Caco-2 (cell line): ENCODE measurements at regions not wholly inside any gene's neighbourhood (a gene's known extent, or its start where the extent isn't known, plus 50 kb on each side); places are given as distances from the start of the nearest gene placed in this dataset.

Experiments used
- BruUV-seq: library from RNA; stranded (reverse); fragments of 400-500 nt; replicated peaks from 2 replicates; lab custom pipeline; 2021; lab: Mats Ljungman, UMichigan
- CTCF ChIA-PET: fragments of 300-600 bp; sonication (Branson Sonifier 250); formaldehyde crosslinking; loops from one replicate; lab custom pipeline; 2022; ENCODE audit warnings: antibody characterized with exemption; lab: Charles Lee
- POLR2A ChIA-PET: fragments of 300-600 bp; sonication (Branson Sonifier 250); formaldehyde crosslinking; loops from one replicate; lab custom pipeline; 2022; ENCODE audit warnings: antibody characterized with exemption; lab: Charles Lee
- DNase-seq, 2 experiments: peaks; one replicate each; pipeline versions ENCODE4 v3.0.0 to v3.0.0-alpha.2; 2020 to 2022
- H3K27me3 ChIP-seq: replicated peaks from 2 replicates; pipeline ENCODE4 v1.6.0; 2011; ENCODE audit warnings: low read length; ENCODE audit not compliant: control insufficient read depth, insufficient read depth
- H3K36me3 ChIP-seq: 2 replicates; pipeline ENCODE4 v1.5.1; 2011; ENCODE audit warnings: low read length; ENCODE audit not compliant: control insufficient read depth, insufficient read depth
- H3K4me1 ChIP-seq: fragments of 250-450 bp; sonication (Bioruptor Pico); 2 replicates; pipeline ENCODE4 v1.5.1; 2020; ENCODE audit warnings: mild to moderate bottlenecking
- H3K4me3 ChIP-seq: 2 replicates; pipeline ENCODE4 v1.5.1; 2011; ENCODE audit warnings: low read depth, mild to moderate bottlenecking, control low read depth, low read length
- H3K9me3 ChIP-seq: fragments of 250-450 bp; sonication (Bioruptor Pico); 2 replicates; pipeline ENCODE4 v1.5.1; 2020; ENCODE audit warnings: mild to moderate bottlenecking, moderate library complexity
- H3K27ac Mint-ChIP-seq: one replicate; pipeline ENCODE4 v1.8.0; 2022; ENCODE audit warnings: mixed read lengths; ENCODE audit not compliant: unreplicated experiment
- H3K27me3 Mint-ChIP-seq: one replicate; pipeline ENCODE4 v1.8.0; 2022; ENCODE audit warnings: mixed read lengths; ENCODE audit not compliant: insufficient read depth, unreplicated experiment
- H3K36me3 Mint-ChIP-seq: one replicate; pipeline ENCODE4 v1.8.0; 2022; ENCODE audit warnings: mild to moderate bottlenecking, mixed read lengths; ENCODE audit not compliant: insufficient read depth, unreplicated experiment
- H3K4me1 Mint-ChIP-seq: one replicate; pipeline ENCODE4 v1.8.0; 2022; ENCODE audit warnings: low read depth, mixed read lengths; ENCODE audit not compliant: unreplicated experiment
- H3K4me3 Mint-ChIP-seq: one replicate; pipeline ENCODE4 v1.8.0; 2022; ENCODE audit warnings: mild to moderate bottlenecking, moderate library complexity, mixed read lengths; ENCODE audit not compliant: unreplicated experiment
- H3K9me3 Mint-ChIP-seq: one replicate; pipeline ENCODE4 v1.8.0; 2022; ENCODE audit warnings: mixed read lengths; ENCODE audit not compliant: unreplicated experiment
- CTCF ChIP-seq, 2 experiments: fragments of 200-600 bp in 1 of 2; IDR thresholded peaks; 1 replicate in 1 of 2; 2 replicates in 1 of 2; pipeline versions ENCODE4 v1.5.1 to v1.8.0; 2011 to 2022; ENCODE audit warnings: antibody characterized with exemption in 1 of 2, control low read depth in 1 of 2, inconsistent platforms in 1 of 2, low read depth in 1 of 2, low read length in 1 of 2, mild to moderate bottlenecking in 1 of 2, moderate library complexity in 1 of 2; ENCODE audit not compliant: insufficient read depth in 1 of 2, severe bottlenecking in 1 of 2, unreplicated experiment in 1 of 2
- intact Hi-C: fragments of 100-400 bp; cut with micrococcal nuclease; formaldehyde crosslinking; loops from one replicate; pipeline ENCODE4 v1.10.0; 2022; ENCODE audit not compliant: unreplicated experiment

DNA sequence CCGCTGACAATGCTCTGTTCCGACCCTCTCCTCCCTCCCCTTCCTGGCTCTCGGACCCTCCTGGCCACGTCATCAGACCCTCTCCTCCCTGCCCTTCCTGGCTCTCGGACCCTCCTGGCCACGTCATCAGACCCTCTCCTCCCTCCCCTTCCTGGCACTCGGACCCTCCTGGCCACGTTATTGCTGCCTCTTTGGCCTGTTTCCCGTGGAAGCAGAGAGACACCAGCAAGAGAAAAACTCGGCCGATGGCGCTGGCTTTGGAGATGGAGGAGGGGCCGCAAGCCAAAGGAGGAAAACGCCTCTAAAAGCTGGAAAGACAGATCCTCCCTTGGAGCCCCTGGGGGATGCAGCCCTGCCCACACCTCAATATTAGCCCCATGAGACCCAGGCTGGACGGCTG, 463.3 kb downstream of the BRD1 start:
- no peak overlapping the region for H3K4me3 Mint-ChIP-seq
- no peaks in the 10 kb centered on the region for H3K9me3 Mint-ChIP-seq
- no peak for TF ChIP-seq CTCF (IDR thresholded peaks at IDR 0.05; ENCODE audit: insufficient read depth in 1 of 2, low read depth in 1 of 2, low read length in 1 of 2, severe bottlenecking in 1 of 2, unreplicated experiment in 1 of 2)
- H3K9me3 ChIP-seq, result no peaks in the 10 kb centered on the region
- no peak for DNase-seq
- intact Hi-C loops, result no loop called here
- H3K4me1 Mint-ChIP-seq, result peaks cover 5% of the 10 kb centered on the region
- POLR2A ChIA-PET, result no interaction called here
- H3K4me3 ChIP-seq, result no peak overlapping the region
- no peaks in the 10 kb centered on the region for H3K27me3 ChIP-seq
- no peaks in the 10 kb centered on the region for H3K36me3 ChIP-seq
- peaks cover 3% of the 10 kb centered on the region; the same call in 1 of the 2 replicates for H3K4me1 ChIP-seq
- peaks cover 29% of the 10 kb centered on the region for H3K27me3 Mint-ChIP-seq
- no peak overlapping the region for H3K27ac Mint-ChIP-seq
- CTCF ChIA-PET, result no interaction called here
- H3K36me3 Mint-ChIP-seq, result peaks cover 7% of the 10 kb centered on the region
- no TSS peak for BruUV-seq

GRCh38 chr22:49363526-49364230, 464.0 kb downstream of the BRD1 start:
- H3K4me3 Mint-ChIP-seq, result no peak overlapping the region
- no peak overlapping the region for H3K27ac Mint-ChIP-seq
- intact Hi-C loops, result no loop called here
- TF ChIP-seq CTCF (IDR thresholded peaks at IDR 0.05; ENCODE audit: insufficient read depth in 1 of 2, low read depth in 1 of 2, low read length in 1 of 2, severe bottlenecking in 1 of 2, unreplicated experiment in 1 of 2), result no peak
- ChIA-PET CTCF (no interaction called here), POLR2A (no interaction called here)
- peaks cover 7% of the 10 kb centered on the region for H3K36me3 Mint-ChIP-seq
- Histone ChIP-seq H3K27me3 (no peaks in the 10 kb centered on the region), H3K4me3 (no peak overlapping the region), H3K36me3 (no peaks in the 10 kb centered on the region), H3K9me3 (no peaks in the 10 kb centered on the region), H3K4me1 (no peaks in the 10 kb centered on the region; the same call in 1 of the 2 replicates)
- no peaks in the 10 kb centered on the region for H3K9me3 Mint-ChIP-seq
- no peak for DNase-seq
- H3K4me1 Mint-ChIP-seq, result no peaks in the 10 kb centered on the region
- no TSS peak for BruUV-seq
- H3K27me3 Mint-ChIP-seq, result peaks cover 28% of the 10 kb centered on the region

DNA sequence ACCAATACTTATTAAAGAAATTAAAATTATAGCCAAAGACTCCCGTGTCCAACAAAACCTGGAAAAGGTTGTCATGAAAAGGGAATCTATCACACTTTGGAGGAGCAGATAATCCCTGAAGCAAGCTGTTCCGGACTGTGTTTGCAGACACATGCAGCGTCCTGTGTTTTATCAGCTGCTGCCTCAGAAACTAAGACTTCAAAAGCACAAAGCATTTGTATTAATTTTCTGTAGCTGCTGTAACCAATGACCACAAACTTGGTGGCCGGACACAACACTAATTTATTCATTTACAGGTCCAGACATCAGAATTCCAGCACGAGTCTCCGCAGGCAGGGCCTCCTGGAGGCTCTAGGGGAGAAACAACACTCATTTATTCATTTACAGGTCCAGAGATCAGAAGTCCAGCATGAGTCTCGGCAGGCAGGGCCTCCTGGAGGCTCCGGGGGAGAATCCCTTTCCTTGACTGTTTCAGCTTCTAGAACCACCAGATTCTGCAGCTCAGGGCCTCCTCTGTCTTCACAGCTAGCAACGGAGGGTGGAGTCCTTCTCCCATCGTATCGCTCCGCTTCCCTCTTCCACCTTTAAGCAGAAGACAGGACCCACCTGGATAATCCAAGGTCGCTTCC, 465.3 kb downstream of the BRD1 start:
- Histone ChIP-seq H3K4me3 (no peak overlapping the region), H3K36me3 (no peaks in the 10 kb centered on the region), H3K9me3 (no peaks in the 10 kb centered on the region), H3K27me3 (no peaks in the 10 kb centered on the region), H3K4me1 (no peaks in the 10 kb centered on the region)
- ChIA-PET CTCF (interaction anchor here (0.5 kb wide), 1 partner anchor 191 kb away, joined by 3 read pairs; no protein-coding TSS in a partner anchor), POLR2A (no interaction called here)
- DNase-seq, result no peak
- no peak overlapping the region for H3K4me3 Mint-ChIP-seq
- peaks cover 7% of the 10 kb centered on the region for H3K36me3 Mint-ChIP-seq
- H3K9me3 Mint-ChIP-seq, result no peaks in the 10 kb centered on the region
- no TSS peak for BruUV-seq
- no peak overlapping the region for H3K27ac Mint-ChIP-seq
- intact Hi-C loops, result no loop called here
- H3K27me3 Mint-ChIP-seq, result peaks cover 35% of the 10 kb centered on the region
- no peaks in the 10 kb centered on the region for H3K4me1 Mint-ChIP-seq
- TF ChIP-seq CTCF (IDR thresholded peaks at IDR 0.05; ENCODE audit: insufficient read depth in 1 of 2, low read depth in 1 of 2, low read length in 1 of 2, severe bottlenecking in 1 of 2, unreplicated experiment in 1 of 2), result no peak
